GM21390 (cell line): ENCODE measurements at regions not wholly inside any gene's neighbourhood (a gene's known extent, or its start where the extent isn't known, plus 50 kb on each side); places are given as distances from the start of the nearest gene placed in this dataset.
A peak's percentile ranks its signal among the peaks of the same experiment; 100 is the strongest.
"Not testable (repeated sequence)": the region's sequence is repeated elsewhere in the genome, so short reads cannot be mapped to it uniquely, and the experiment has no call there.

Experiments used
- ATAC-seq: cut with Tn5 transposase; IDR thresholded peaks from one replicate; pipeline ENCODE4 v1.9.1; 2021; ENCODE audit not compliant: unreplicated experiment

DNA sequence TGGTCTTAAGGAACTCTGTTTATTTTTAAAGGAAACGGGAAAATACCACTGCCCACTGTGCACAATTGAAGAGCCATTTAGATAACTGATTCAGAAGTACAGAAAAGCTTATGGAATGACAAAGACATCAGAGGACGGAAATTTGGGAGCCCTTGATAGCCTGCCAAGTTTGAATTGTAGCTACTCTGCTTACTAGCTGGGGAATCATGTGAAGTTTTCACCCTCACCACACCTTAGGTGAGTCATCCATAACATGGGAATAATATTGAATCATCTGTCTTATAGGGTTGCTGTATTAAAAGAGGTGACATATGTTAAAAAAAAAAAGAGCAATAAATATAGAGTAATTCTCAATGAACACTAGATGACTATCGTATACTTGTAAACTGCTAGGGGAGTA is 1104.2 kb downstream of the GATA3 start:
- ATAC-seq: no peak

DNA sequence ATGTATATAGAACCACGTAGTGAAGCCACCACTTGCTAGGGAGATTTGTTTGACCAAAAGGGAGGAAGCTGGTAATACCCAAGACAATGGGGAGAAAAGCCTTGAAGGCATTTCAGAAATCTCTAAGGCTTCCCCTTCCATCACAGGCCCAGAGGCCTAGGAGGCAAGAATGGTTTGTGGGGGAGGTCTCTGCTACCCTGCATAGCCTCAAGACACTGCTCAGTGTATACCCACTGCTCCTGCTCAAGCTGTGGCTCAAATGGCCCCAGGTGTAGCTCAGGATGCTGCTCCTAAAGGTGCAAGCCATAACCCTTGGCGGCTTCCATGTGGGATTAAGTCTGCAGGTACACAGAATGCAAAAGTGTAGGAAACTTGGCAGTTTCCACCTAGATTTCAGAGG is 1105.8 kb downstream of the GATA3 start:
- ATAC-seq: no peak

DNA sequence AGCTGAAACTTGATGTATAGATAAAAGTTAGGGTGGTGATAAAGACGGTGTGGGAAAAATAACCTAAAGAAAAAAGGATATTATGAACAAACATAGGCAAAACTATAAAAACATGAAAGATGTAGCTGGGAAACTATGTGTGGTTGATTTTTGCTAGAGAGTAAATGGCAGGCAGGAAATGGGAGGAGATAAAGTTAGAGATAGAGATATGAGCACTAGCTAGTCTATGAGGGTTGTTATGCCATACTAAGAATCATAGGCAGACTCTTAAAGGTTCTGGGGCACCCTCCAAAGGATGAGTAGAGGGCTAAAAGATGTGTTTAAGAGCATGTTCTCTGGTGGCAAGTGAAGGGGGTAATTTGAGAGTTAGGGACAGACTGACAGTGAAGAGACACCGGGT is 1109.2 kb downstream of the GATA3 start:
- ATAC-seq: no peak

DNA sequence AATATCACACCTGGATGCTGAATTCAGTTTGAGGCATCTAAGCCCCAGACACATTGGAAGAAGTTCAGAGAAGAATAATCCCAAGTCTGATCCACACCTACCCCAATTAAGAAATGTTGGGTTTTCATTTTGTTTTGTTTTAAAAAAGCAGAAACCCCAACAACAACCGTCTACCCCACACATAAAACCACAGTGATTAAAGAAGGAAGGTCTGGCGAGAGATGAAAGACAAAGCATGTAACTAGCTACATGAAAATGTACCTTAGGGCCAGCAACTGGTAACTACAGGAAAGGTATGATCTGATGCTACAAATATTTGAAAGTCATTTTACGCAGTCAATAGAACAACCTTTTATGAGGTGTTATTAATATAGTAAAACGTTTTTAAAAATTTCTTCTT is 1112.3 kb downstream of the GATA3 start:
- no peak for ATAC-seq

DNA sequence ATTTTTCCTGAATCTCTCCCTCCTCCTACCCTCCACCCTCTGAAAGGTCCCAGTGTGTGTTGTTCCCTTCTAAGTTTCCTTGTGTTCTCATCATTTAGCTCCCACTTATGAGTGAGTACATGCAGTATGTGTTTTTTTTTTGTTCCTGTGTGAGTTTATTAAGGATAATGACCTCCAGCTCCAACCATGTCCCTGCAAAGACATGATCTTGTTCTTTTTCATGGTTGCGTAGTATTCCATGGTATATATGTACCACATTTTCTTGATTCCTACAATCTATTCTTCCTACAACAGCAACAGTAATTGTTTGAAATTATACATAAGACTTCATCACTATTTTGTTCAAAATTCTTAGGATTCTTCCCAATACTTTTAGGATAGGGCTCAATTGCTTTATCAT is 1117.8 kb downstream of the GATA3 start:
- ATAC-seq: no peak

DNA sequence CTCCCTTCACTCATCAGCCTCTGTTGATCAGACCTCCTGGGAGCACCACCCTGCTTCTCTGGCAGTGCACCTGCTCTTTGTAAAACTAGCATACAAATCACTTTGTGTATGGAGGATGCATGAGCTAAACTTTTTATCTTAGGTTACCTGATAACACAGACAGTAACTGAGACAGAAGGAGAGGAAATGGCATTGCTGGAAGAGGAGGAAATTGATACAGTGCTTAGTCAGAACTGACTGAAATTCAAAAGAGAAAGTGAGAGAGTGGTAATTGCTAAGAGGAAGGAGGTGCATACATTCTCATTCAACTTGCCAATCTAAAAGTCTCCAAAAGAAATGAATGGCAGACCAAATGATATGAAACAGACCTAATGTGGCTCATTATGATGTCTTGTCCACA is 1120.7 kb downstream of the GATA3 start:
- ATAC-seq: no peak

DNA sequence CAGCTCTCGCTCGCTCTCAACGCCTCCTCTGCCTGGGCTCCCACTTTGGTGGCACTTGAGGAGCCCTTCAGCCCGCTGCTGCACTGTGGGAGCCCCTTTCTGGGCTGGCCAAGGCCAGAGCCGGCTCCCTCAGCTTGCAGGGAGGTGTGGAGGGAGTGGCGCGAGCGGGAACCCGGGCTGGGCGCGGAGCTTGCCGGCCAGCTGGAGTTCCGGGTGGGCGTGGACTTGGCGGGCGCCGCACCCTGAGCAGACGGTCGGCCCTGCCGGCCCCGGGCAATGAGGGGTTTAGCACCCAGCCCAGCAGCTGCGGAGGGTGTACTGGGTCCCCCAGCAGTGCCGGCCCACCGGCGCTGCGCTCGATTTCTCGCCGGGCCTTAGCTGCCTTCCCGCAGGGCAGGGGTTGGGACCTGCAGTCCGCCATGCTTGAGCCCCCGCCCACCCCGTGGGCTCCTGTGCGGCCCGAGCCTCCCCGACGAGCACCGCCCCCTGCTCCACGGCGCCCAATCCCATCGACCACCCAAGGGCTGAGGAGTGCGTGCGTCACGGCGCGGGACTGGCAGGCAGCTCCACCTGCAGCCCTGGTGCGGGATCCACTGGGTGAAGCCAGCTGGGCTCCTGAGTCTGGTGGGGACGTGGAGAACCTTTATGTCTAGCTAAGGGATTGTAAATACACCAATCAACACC is 1128.9 kb downstream of the GATA3 start:
- ATAC-seq: not testable (repeated sequence)

DNA sequence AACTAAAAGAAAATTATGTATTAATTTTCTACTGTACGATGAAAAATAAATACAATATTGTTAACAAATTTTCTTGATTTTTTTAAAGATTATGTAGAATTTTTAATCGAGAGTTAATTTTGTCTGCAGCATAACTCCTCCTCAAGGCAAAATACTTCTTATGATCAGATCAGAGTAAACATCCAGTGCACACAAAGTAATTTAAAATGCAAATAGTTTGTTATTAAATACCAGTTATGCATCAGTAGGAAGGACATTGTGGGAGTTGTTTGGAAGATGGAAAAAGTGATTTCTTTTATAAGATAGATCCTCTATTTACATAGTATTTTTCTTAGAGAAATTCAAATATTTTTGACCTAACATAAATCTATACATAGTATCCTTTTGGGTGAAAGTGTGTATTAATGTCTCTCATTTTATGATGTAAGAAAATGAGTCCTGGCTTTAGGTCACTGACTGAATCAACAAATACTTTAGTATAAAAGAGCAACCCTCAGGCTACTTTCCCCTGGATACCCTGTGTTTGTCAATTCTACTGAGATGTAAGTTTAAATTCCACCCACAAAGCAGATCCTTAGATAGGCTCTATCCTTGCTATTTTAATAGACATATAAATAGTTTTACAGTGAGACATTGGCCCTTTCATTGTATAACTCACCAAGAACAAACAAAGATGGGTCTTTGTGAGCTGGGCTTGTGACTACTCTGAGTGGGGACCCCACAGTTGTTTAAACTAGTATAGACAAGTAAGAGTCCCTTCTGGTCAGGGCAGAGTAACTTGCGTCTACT is 1133.7 kb downstream of the GATA3 start:
- no peak for ATAC-seq

DNA sequence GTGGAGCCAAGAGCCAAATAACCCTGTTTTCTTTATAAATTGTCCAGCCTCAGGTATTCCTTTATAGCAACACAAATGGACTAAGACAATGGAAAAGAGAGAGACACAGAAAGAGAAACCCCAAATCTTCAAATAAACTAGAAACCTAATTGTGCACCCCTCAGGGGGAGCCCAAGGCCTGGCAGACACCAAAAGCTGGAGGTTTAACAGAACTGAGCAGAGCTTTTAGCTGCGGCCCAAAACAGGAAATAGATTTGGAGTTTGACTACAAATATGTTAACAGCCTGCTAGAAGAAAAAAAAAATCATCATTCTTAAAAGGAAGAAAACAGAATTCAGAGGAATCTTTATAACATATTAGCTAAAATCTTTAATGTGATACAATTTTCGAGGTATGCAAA is 1135.0 kb downstream of the GATA3 start:
- no peak for ATAC-seq

DNA sequence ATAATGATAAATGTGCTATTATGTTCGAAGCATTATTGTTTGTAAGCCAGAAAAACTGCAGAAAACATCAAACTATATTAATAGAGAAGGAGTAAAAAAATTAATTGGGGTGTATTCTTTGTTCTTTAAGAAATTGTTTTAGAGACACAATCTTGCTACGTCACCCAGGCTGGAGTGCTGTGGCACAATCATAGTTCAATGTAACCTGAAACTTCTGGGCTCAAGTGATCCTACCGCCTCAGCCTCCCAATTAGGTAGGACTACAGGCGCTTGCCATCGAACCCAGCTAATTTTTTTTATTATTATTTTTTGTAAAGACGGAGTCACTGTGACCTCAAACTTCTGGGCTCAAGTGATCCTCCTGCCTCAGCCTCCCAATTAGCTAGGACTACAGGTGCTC is 1138.6 kb downstream of the GATA3 start:
- ATAC-seq: no peak

DNA sequence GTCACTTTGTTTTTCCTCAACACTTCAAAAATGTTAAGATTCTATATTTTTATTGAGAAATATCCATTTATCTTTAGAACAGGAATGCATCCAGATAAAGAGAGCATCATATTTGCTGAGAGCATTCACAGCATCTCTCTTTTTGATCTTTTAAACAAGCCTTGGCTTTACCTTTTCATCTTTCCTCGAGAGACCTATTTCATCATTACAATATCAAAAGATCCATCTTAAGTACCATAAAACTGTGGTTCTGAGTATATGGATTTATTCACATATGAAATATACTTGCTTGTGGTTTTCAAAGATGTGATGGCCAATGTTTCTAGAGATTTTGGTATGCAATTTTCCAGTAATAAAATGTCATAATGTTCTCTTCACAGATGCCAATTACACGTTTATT is 1140.9 kb downstream of the GATA3 start:
- ATAC-seq: no peak

DNA sequence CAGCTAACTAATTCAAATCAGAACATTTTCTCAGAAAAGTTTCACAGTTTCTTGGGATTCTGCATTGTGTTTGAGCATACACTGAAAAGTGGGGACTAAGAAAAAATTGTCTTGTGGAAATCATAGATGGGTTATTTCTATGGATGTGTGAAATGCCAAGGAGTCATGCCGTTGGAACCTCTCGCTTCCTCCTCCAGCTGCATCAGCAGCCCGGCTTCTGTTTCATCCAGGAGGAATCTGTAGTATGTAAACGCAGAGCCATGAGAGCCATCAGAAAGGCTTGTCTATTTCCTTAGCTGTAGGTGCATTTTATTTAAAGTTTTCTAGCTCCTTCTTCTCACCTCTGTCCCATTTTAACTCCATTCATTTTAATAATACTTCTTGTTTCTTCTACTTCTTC is 1144.1 kb downstream of the GATA3 start:
- ATAC-seq: no peak

DNA sequence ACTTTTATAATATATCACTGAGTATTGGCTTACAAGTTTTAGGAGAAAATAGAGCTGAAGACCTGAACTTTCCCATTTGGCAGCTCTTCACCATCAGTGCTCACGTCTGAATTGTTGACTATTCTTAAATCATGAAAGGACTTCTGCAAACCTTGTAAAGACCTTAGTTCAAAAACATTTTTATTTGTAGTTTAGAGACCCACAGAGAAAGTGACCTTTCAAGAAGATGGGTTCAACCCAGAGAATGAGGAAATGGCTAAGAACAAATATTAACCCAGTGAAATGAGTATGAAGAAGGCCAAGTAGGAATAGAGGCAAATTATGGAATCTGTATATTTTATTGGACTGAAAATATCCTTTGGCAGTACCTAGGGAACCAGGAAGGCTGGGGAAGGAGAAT is 1151.1 kb downstream of the GATA3 start:
- no peak for ATAC-seq

DNA sequence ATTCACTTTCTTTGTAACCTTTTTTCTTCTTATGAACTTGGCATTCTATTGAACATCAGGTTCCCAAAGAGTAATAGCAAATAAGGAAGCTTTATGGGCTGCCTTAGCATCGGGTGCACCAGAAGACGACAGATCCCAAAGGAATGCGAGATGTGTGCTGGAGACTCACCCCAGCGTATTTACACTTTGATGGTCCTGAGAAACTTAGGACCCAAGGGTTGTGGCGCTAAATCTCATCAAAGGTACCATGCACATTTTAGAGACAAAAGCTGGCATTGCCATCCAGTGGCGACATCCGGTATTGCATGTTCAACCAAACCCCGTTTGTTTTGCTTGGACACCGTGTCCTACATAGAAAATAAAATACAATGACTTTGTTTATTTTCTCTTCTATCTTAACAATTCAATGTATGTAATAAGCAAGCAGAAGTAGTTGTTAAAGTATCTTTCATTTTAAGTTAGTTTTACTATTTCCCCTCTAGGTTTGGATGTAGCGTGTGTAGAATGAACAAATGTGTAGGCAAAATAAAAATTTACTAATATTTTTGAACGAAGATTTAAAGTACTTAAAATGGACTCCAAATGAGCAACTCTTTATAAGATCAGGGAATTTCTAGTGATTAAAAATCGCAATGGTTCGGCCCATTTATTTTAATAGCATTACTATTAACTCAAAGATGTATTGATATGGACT is 1154.8 kb downstream of the GATA3 start:
- ATAC-seq: peak; percentile 88

DNA sequence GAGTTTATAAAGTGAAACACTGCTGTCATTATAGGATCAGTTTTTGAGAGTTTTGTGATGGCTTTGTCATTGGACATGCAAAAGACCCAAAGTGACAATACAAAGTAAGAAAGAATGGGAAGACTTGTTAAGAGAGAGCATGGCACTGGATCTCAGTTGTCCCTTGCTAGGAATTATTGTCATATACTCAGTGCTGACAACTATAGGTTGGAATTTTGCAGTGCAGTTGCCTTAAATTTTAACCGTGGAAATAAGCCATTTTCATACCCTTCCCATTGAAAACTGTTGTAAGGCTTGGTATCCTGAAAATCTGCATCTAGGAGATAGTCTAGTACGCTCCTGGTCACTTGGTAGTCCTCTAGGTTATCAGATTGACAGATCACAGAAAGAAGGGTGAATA is 1156.7 kb downstream of the GATA3 start:
- ATAC-seq: no peak

DNA sequence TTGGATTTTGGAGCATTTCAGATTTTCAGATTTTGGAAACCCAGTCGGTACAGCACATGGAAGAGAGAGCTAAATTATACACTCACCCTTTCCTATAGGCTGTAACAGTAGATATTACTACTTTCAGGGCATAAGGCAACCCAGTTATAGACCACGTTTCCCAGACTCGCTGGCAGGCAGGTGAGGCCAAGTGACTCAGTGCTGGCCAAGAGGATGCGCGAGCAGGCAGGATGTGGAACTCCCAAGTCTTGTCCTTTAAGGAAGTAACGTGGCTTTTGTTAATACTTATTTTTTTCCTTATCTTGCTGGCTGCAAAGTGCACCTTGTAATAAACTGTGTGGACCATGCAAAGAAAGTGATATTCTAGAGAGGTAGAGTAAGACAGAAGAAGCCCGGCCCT is 1160.1 kb downstream of the GATA3 start:
- ATAC-seq: no peak

DNA sequence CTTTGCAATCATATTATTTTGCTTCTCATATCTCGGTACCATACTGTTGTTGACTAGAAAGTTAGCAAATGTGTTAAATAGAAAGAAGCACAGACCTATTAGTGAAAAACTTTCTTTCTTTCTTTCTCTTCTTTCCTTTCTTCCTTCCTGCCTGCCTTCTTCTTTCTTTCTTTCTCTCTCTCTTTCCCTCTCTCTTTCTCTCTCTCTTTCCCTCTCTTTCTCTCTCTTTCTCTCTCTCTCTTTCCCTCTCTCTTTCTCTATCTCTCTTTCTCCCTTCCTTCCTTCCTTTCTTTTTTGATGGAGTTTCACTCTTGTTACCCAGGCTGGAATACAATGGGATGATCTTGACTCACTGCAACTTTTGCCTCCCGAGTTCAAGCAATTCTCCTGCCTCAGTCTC is 1160.6 kb downstream of the GATA3 start:
- ATAC-seq: no peak

DNA sequence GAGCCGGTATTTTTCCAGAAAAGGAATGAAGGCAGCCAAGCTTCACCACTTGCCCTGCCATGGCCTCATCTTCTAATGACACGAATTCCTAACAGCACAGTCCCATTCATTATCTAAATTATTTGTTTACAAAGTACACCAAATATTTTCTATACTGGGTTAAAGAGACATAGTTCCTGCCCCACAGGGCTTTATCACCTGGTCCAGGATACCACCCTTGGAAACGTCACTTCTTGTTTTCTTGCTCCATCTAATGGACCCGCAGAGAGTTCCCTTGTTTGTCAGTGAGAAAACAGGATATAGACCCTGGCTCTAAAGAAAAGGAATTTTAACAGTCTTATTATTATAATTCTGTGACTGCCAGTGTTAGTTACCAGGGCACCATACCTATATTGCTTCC is 1165.4 kb downstream of the GATA3 start:
- ATAC-seq: no peak

DNA sequence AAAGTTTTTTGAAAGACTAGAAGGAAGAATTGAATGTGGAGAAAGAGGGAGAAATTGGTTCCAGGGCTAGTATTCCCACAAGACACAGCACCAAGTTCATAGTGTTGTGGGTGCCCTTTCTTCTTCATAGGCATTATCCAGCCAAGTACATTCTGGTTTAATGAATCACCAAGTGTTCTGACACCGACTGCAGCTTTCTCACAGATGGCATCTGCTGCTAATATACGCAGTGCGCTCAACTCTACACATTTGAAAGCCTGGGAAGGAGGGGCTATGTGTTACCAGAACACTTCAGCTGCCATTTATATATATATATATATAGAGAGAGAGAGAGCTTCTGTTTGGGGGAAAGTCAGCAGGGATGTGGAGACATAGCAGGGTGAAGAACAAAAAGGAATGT is 1168.4 kb downstream of the GATA3 start:
- ATAC-seq: no peak

DNA sequence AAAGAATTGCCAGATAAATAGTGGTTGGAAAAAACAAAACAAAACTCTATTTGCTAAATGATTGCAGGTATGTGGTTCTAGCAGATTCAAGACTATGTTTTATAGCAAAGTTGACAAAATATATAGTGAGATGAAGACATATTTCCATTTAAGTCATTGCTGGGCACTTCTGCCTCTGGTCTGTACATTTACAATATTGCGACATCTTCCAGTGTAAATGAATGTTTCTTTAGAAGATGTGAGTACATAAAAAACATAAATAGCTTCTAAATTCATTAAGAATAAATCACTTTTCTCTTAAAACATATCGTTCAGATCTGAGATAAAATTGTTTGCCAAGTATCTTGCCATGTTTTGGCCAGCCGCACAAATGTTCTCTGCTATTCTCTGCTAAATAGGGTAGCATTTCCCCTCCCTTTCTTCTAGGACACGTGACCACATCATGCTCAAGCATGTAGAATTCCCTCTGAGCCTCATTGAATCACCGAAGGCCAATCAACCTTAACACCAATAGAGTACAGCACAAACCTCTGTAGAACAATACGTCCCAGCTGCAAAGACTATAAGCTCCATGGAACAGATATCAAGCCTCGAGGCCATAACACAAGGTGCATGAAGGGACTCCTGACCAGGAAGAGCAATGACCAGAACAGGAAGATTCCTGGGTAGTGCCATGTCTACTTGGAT is 1173.3 kb downstream of the GATA3 start:
- no peak for ATAC-seq

DNA sequence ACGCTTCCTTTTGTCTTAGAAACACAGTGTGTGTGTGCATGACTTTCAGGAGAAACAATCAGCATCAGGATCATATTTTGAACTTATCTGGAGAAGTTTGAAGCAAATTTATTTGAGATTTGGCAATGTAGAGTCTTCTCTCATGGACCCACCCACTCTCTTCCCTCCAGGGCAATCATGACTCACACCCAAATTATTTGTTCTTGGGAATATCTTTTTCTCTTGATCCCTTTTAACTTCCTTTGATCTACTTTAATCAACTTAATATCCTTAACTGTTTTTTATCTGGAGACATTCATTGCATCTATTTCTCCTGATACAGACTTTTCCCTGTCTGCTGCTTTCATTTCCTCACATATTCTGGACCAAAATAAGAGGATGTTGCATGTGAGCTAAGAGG is 1174.3 kb downstream of the GATA3 start:
- no peak for ATAC-seq
